ENCODE measurements at regions not wholly inside any gene's neighbourhood (a gene's known extent, or its start where the extent isn't known, plus 50 kb on each side); places are given as distances from the start of the nearest gene placed in this dataset.

GRCh38 chr20:60362531-60362930, 404.3 kb downstream of the CDH26 start:
- no peak for DNase-seq (ENCODE audit: insufficient read length, low spot score)
- no peak for FAIRE-seq
- no peak for TF ChIP-seq POLR2A (IDR thresholded peaks at IDR 0.05; ENCODE audit: low read depth, low read length)

GRCh38 chr20:60363698-60364097, 405.5 kb downstream of the CDH26 start:
- no peak for DNase-seq (ENCODE audit: insufficient read length, low spot score)
- no peak for FAIRE-seq
- no peak for TF ChIP-seq POLR2A (IDR thresholded peaks at IDR 0.05; ENCODE audit: low read depth, low read length)

DNA sequence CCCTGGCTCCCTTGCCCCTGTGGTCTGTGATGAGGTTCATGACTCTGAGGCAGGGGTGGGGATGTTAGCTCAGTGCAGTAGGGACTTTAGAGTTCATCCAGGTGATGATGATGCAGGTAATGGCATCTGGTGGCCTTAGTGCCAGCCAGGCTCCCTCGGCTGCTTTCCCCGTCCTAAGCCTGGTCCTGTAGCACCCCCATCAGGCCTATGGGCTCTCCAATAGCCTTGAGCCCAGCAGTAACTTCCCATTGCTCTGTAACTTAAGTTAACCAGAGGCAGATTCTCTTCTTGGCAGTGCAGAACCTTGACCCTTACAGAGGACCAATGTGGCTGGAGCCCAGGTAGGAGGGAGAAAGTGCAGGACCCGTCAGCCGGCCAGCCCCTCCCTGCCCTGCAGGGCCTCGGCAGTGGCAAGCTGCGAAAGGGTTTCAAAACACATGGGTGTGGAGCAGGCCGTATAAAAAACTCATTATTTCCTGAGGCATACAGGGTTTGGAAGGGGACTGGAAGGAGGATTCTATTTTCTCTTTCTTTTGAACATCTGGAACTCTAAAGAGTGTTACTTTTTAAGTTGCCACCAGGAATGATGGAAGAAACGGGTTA, 406.9 kb downstream of the CDH26 start:
- DNase-seq (ENCODE audit: insufficient read length, low spot score), result no peak
- FAIRE-seq, result no peak

GRCh38 chr20:60365882-60366281, 407.7 kb downstream of the CDH26 start:
- no peak for TF ChIP-seq POLR2A (IDR thresholded peaks at IDR 0.05; ENCODE audit: low read depth, low read length)
- FAIRE-seq (no peak), DNase-seq (ENCODE audit: insufficient read length, low spot score) (no peak)

More for the DNA sequence above, 406.9 kb downstream of the CDH26 start:
- TF ChIP-seq POLR2A (IDR thresholded peaks at IDR 0.05; ENCODE audit: low read depth, low read length), result no peak

- DNase-seq (ENCODE audit: insufficient read length, low spot score) (no peak), FAIRE-seq (no peak)
- no peak for TF ChIP-seq POLR2A (IDR thresholded peaks at IDR 0.05; ENCODE audit: low read depth, low read length)
Observed at GRCh38 chr20:60371384-60371783, 413.2 kb downstream of the CDH26 start.

DNA sequence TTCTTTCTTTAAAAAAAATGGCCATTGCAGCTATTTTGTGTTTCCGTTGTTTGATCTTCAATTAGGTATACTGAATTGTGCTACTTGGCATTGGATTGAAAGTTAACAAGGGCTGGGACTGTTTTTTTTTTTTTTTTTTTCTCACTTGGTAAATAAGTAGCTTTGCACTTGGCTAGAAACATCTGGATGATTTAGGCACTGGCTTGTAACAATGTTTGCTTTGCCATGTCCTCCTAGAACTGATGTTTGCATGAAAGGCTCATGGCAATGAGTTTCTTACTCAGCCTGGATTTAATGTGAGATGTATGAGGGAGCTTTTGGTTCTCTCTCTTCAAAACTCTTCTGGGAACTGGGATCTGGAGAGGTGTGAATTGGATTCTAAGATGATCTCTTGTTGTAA, 414.1 kb downstream of the CDH26 start:
- DNase-seq (ENCODE audit: insufficient read length, low spot score), result no peak
- TF ChIP-seq POLR2A (IDR thresholded peaks at IDR 0.05; ENCODE audit: low read depth, low read length), result no peak
- FAIRE-seq, result no peak

DNA sequence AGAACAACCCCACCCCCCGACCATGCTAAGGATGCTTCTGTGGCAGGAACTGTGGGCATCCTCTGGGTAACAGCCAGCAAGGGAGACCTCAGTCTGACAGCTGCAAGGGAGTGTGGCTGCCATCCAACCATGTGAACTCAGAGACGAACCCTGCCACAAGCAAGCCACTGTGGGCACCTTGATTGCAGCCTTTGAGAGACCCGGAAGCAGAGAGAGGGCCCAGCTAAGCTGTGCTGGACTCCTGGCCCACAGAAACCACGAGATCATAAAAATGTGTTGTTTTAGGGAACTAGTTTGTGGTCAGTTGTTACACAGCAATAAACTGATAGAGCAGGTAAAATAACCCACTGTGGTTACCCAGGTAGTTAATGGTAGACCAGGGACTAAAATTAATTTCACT, 414.6 kb downstream of the CDH26 start:
- no peak for TF ChIP-seq POLR2A (IDR thresholded peaks at IDR 0.05; ENCODE audit: low read depth, low read length)
- no peak for DNase-seq (ENCODE audit: insufficient read length, low spot score)
- no peak for FAIRE-seq

DNA sequence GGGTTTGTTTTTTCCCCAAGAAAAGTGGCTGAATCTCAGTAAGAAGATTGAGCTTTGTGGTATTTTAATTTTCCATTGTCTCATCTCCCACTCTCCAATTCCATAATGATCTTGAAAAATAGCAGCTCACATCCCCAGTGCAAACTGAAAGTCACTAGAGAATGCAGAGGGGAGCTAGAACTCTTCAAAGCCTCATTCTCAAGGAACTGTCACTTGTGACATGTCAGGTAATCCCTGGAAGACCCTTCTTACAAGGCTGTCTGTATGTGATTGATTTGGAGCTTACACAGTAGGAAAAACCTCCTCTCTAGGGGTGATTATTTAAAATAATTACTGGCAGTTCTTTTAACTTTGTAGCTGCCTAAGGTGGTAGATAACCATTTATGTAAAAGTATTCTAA, 420.4 kb downstream of the CDH26 start:
- no peak for TF ChIP-seq POLR2A (IDR thresholded peaks at IDR 0.05; ENCODE audit: low read depth, low read length)
- FAIRE-seq (no peak), DNase-seq (ENCODE audit: insufficient read length, low spot score) (no peak)

DNA sequence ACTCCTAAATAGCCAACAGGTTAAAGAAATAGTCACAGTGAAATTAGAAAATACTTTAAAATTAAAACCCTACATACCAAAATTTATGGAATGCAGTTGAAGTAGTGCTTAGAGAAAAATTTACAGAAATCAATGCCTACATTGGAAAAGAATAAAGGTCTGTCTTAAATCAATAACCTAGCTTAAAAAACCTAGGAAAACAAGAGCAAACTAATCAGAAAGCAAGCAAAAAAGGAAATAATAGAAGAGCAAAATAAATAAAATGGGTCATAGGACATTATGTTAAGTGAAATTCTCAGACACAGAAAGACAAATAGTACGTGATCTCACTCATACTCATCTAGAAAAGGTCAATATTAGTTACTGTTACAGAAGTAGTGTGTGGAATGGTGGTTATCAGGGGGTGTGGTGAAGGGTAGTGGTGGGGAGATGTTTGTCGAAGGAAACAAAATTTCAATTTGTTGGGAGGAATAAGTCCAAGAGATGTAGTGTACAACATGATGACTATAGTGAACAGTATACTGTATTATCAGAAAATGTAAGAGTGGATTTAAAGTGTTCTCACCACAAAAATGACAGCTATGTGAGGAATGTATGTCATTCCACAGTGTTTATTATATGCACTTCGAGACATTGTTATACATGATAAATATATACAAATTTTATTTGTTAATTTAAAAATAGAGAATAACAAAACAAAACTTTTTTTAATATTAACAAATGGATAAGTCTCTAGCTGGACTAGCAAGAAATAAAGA, 423.6 kb downstream of the CDH26 start:
- TF ChIP-seq POLR2A (IDR thresholded peaks at IDR 0.05; ENCODE audit: low read depth, low read length), result no peak
- no peak for DNase-seq (ENCODE audit: insufficient read length, low spot score)
- no peak for FAIRE-seq

DNA sequence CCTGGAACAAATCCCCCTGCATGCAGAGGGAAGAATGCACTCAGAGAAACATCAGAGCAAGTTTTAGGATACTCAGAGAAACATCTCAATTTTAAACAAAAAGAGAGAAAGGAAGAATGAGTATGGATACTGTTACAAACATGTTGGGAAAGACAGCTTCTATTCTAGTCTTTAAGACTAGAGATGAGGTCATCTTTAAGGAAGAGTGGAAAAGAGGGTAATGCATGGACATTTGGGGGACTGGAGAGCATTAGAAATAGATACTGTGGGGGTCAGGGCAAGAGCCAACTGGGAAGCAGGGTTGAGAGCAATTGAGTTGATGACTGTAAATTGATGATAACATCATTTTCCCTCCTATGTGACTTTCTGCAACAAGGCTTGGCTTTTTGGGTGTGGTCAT, 431.2 kb downstream of the CDH26 start:
- no peak for FAIRE-seq
- TF ChIP-seq POLR2A (IDR thresholded peaks at IDR 0.05; ENCODE audit: low read depth, low read length), result no peak
- no peak for DNase-seq (ENCODE audit: insufficient read length, low spot score)

DNA sequence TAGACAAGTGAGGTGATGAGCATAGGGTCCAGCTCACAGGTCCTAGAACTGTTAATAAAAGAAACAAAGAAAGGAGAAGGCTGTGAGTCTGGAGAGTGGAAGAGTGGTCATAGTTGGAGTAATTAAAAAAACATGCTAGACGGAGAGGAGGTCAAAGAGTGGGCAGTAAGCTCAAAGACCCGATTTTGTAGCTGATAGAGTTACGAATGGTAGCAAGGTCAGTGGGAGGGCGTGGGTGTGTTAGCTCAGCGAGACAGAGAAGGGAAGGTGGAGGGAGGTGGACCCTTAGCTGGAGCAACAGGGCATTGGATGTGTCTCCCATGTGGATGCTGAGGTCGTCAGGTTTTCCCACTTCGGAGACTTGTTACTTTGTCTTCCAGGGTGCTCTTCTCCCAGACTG, 431.7 kb downstream of the CDH26 start:
- no peak for TF ChIP-seq POLR2A (IDR thresholded peaks at IDR 0.05; ENCODE audit: low read depth, low read length)
- DNase-seq (ENCODE audit: insufficient read length, low spot score) (no peak), FAIRE-seq (no peak)

GRCh38 chr20:60395991-60396390, 437.8 kb downstream of the CDH26 start:
- no peak for FAIRE-seq
- TF ChIP-seq POLR2A (IDR thresholded peaks at IDR 0.05; ENCODE audit: low read depth, low read length), result no peak
- DNase-seq (ENCODE audit: insufficient read length, low spot score), result no peak

DNA sequence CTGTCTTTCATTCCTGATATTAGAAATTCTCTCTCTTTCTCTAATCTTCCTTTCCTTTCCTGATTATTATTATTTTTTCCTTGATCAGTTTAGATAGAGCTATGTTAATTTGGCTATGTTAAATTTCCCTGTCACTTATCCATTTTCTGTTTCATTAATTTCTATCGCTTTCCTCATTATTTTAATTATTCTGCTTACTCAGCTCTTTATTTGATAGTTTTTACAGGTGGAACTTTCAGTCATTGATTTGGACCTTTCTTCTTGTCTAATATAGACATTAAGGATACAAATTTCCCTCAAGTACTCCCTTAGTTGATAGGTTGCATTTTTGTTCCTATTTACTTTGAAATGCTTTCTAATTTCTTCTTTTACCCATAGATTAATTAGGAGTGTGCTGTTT, 442.3 kb downstream of the CDH26 start:
- FAIRE-seq (no peak), DNase-seq (ENCODE audit: insufficient read length, low spot score) (no peak)
- no peak for TF ChIP-seq POLR2A (IDR thresholded peaks at IDR 0.05; ENCODE audit: low read depth, low read length)

- DNase-seq (ENCODE audit: insufficient read length, low spot score) (no peak), FAIRE-seq (no peak)
- TF ChIP-seq POLR2A (IDR thresholded peaks at IDR 0.05; ENCODE audit: low read depth, low read length), result no peak
Observed at GRCh38 chr20:60402189-60403058, 444.2 kb downstream of the CDH26 start.
